Inflammatory macrophage treated with lipopolysaccharide for 1 hour (primary cell): ENCODE measurements at regions not wholly inside any gene's neighbourhood (a gene's known extent, or its start where the extent isn't known, plus 50 kb on each side); places are given as distances from the start of the nearest gene placed in this dataset.
"Not testable (repeated sequence)": the region's sequence is repeated elsewhere in the genome, so short reads cannot be mapped to it uniquely, and the experiment has no call there.

ENCODE experiments used
- DNase-seq, 2 donors: peaks; one replicate each; pipeline ENCODE4 v3.0.0-alpha.2; 2020 to 2022

DNA sequence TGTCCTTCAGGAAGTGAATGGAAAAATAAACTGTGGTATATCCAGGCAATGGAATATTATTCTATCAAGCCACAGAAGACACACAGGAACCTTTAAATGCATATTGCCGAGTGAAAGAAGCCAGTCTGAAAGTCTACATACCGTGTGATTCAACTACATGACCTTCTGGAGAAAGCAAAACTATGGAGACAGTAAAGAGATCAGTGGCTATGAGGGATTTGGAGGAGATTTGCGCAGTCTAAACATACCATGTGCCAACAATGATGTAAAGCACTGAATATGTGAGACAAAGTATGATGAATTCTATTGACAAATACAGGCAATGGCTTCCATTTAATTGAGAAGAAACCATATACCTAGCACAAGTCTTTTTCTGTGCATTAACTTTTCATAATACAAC, 518.3 kb upstream of the ZNF337 start:
- no peak for DNase-seq

- no peak for DNase-seq
Measured at GRCh38 chr20:26209171-26209941, 512.7 kb upstream of the ZNF337 start.

- DNase-seq: no peak
Measured at GRCh38 chr20:26208296-26209091, 511.8 kb upstream of the ZNF337 start.

GRCh38 chr20:26207967-26208295, 511.3 kb upstream of the ZNF337 start:
- DNase-seq: not testable (repeated sequence)

GRCh38 chr20:26207237-26207966, 510.7 kb upstream of the ZNF337 start:
- DNase-seq: no peak

DNA sequence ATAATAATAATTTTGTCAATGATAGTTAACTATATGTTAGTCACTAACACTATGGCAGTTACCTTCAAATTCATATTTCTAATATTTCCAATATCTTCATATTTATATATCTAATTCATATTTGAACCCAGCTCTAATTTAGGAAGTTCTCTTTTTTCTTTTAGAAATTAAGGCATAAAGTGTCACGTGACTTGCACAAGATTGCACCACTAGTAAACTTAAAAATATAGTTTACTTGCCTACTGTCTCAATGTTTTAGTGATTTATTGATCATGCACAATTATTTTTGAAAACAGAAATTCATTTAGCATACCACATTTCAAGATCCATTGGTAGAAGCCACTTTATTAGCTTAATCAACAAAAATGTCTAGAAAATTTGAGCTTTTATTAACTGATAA, 508.7 kb upstream of the ZNF337 start:
- no peak for DNase-seq

DNA sequence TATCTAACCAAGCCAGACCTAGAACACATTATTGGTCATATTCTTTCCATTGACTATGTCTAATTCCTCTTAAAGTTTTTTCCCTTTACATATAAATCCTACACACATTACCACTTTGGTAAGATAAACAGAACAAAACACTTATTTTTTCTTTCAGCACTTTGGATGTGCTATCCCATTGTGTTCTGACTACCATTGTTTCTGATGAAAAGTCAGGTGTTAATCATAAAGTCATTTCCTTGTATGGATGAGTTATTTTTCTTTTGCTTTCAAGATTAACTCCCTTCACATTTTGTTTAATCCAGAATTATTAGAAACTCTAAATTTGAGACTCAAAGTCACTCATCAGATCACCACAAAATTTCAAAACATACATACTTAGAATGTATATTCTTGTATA, 504.4 kb upstream of the ZNF337 start:
- DNase-seq: not testable (repeated sequence)

DNA sequence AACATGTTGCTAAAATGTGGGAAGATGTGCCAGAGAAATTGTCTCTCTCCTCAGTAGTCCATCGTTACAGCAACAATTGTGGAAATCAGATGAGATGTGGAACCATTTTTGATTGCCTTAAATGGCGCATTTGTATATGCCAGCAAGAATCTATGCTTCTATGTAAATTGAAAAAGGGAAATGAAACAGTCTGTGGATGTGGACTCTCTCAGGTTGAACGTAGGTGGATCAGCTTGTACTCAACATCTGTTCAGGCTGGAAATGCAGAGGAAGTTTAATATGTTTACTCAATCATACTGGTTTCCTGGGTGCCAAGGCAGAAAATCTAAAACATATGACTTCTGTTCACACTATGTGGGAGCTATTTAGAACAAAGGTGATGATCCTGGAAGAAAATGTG, 490.7 kb upstream of the ZNF337 start:
- DNase-seq: not testable (repeated sequence)

GRCh38 chr20:26183720-26184119, 487.1 kb upstream of the ZNF337 start:
- DNase-seq: not testable (repeated sequence)

- DNase-seq: not testable (repeated sequence)
Measured at GRCh38 chr20:26181364-26181763, 484.7 kb upstream of the ZNF337 start.

- not testable (repeated sequence) for DNase-seq
Measured at GRCh38 chr20:26171875-26172274, 475.2 kb upstream of the ZNF337 start.

GRCh38 chr20:26169506-26169905, 472.9 kb upstream of the ZNF337 start:
- no peak for DNase-seq

DNA sequence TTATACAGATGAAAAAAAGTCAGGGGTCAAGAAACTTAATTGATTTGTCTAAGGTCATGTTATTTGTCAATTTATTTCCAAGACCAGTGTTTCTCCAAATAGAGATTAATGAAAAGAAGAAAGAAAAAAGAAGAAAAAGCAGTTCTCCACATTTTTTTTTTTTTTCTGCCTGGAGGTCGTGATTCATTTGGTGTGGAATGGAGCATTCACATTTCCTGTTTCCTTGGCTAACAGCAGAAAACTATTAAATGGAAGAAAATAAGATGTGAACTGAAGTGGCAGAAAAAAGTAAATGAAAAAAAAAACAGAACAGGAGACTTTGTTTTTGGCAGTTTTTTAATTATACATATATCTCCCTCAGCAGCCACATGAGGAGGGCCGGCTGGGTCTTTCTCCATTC, 470.8 kb upstream of the ZNF337 start:
- DNase-seq: no peak

GRCh38 chr20:26163890-26164289, 467.2 kb upstream of the ZNF337 start:
- no peak for DNase-seq

GRCh38 chr20:26163151-26163550, 466.5 kb upstream of the ZNF337 start:
- DNase-seq: not testable (repeated sequence)

DNA sequence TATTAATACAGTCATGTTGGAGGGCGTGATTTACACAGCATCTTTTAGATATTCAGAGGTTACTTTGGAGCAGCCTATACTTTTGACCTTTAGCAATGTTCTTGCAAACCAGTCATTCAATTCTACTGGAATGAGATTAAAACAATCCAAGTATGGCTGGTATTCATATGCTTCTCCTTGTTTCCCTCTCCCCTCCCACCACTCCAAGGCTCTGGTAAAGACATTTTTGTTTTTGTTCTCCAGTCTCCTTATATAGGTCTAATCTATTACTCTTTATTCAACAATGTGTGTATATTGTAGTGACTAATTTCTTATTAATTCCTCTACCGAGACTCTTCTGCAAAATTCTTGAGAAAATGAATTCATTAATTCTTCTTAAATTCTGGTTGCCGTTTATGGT, 465.1 kb upstream of the ZNF337 start:
- not testable (repeated sequence) for DNase-seq

GRCh38 chr20:26160916-26161315, 464.3 kb upstream of the ZNF337 start:
- DNase-seq: not testable (repeated sequence)

DNA sequence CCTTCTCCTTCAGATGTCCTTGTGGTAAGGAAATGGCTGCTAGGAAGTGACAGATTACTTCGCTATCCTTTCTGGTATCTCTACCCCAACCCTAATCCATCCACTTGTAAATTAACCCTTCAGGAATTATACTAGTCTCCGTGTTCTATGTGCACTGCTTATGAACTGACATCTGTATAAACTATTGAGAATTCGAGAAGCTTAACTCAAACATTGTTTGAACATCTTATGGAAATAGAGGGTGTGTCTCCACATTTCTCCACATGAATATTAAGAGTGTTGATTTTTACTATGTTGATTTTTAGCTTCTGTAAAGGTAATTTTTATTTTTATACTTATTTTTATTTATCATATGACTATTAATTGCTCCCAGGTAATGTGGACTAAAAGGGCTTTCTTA, 457.6 kb upstream of the ZNF337 start:
- no peak for DNase-seq

DNA sequence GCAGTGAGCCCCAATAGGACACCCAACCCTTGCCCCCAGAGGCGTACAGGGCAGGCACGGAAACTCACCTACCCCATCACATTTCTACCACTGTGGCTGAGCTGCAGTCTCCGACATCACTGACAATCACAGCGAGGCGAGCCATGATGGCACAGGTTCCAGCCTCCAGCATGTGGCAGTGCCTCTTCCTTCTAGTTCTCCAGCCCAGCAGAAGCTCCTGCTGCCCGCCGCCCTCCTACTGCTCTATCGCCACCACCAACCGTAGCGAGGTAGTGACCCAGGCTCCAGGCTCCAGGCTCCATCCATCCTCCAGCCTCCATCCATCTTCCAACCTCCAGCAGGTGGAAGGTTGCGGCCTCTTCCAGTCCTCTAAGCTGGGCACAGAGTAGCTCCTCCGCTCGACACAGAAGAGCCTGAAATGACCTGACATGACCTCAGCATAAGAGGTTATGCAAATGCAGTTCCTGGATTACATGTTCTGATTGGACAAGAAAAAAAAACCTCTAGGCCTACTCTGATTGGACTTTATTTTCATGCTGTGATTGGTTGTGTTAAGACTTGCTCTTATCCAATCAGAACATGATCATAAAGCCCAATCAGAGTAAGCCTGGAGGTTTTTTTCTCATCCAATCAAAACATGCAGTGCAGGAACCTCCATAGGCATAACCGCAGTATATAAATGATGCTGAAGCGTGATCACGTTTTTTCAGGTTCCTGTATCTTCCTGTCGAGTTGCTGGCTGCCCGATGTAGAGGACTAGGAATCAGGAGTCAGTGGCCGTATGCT, 438.9 kb upstream of the ZNF337 start:
- no peak for DNase-seq

- DNase-seq: no peak
Measured at GRCh38 chr20:26134606-26135005, 438.0 kb upstream of the ZNF337 start.

DNA sequence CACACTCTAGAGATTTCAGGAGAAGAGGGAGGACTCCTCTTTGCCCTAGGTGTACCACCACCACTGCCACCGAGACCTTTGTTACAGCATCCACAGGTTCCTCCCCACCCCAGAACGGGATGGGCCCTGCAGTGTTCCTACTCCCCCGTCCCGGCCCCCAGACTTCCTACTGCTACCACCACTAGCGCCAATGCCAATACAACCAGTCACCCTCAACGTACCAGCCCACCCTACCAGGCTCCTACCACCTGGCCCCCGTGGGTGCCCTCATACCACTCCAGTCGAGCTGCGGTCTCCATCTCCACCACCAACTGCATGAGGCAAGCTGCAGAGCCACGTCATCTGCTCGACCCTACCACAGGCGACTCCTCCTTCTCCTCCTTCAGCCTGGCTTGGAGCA, 437.1 kb upstream of the ZNF337 start:
- DNase-seq: not testable (repeated sequence)

DNA sequence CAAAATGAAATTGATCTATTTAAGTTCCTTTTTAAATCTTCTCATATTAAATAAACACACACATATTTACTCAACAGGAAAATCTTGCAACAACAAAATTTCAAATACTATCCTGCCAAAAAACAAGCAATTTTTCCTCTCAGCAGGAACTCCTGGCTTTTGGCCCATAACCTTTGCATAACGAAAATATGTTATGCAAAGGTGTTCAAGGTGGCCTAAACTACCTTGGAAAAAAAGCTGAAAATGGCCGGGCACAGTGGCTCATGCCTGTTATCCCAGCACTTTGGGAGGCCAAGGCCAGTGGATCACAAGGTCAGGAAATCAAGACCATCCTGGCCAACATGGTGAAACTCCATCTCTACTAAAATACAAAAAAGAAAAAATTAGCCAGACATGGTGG, 424.3 kb upstream of the ZNF337 start:
- not testable (repeated sequence) for DNase-seq

DNA sequence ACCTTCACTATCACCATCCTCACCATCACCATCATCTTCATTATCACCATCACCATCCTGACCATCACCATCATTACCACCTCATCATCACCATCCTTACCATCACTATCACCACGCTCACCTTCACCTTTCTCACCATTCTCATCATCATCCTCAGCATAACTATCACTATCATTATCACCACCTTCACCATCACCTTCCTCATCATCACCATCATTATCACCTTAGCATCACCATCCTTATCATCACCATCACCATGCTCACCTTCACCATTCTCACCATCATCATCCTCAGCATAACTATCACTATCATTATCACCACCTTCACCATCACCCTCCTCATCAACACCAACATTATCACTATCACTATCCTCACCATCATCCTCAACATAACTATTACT, 397.8 kb upstream of the ZNF337 start:
- DNase-seq: not testable (repeated sequence)
